DMS 273 treated with DMSO at 0.1 percent for 48 hours (cell line): ENCODE measurements at regions not wholly inside any gene's neighbourhood (a gene's known extent, or its start where the extent isn't known, plus 50 kb on each side); places are given as distances from the start of the nearest gene placed in this dataset.
"Not testable (repeated sequence)": the region's sequence is repeated elsewhere in the genome, so short reads cannot be mapped to it uniquely, and the experiment has no call there.

Source experiments
- DNase-seq: peaks from one replicate; lab custom pipeline; 2025; lab: John Stamatoyannopoulos, UW

DNA sequence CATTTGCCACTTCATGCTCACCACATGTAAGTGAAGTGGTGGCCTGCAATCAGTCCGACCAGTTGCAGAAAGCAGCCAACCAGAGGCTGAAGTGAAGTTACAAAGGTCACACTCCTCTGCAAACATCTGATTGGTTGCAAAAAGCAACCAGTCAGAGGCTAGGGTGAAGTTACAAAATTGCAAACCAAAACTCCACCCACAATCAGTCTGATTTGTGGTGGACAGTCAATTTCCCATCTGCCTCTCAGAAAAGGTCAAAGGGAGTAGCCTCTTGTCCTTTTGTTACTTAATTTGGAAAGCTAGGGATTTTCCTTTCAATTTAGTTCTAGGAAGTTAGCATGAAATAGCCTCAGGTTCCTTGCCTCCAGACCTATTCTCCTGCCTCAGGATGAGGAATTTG is 185.0 kb downstream of the UXS1 start:
- DNase-seq, result no peak

DNA sequence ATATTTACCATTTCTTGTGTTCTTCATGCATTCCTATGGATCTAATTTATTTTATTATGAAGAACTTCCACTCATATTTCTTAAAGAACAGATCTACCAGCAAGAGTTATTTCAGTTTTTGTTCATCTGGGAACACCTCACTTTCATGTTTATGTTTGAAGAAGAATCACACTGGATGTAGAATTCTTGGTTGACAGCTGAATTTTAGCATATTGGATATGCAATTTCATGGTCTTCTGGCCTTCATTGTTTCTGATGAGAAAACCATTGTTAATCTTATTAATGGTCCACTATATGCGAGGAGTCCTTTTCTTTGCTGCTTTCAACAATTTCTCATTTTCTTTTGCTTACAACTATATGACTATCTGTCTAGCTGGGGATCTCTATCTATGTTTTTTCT is 189.2 kb downstream of the UXS1 start:
- DNase-seq, result no peak

DNA sequence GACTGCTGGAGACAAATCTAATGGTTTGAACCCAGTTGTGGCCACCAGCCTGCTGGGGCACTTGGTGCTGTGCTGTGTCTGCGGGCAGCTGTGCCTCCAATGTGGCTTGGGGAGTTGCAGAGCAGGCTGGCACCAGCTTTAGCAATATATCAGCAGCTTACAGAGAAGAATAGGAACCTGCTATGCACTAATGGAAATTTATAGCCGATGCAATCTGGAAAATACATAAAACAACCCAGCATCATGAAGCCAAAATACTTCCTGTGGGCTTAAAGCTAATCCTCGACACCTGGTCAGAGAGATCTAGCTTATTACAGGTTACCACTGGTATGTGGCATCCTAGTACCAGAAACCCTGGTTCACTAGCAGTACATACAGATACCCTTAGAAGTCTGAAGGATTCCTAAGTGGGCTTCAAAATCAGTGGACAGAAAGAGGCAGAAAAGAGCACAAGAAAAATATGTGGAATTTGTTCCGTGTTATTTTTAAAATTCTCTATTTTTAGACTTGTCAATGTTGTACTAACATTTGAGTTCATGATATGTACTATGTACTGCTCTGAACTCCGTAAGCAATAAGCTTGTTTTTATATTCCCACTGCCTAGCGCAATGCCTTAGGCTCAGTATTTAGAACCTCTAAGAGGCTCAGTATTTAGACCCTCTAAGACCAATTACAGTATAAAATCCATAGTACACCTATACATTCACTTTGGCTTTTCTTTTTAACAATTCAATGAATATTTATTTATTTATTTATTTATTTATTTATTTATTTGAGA is 194.7 kb downstream of the UXS1 start:
- DNase-seq, result no peak

DNA sequence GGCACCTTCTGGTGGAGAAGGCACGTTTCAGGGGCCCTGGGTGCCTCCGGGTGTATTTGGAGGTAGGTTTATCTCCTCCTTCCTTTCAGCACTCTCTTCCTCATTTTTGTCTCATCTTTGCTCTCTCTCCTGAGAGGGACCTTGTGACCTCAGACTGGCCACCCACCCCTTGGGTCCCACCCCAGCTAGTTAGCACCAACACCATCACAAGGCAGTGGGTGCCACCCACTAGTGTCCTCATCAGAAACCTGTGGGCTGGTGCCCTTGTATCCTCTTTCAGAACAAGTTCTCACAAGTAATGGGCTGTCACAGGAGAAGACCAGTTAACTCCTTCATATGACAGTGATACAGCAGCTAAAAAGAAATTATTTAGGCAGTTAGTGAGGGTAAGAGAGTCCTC is 196.4 kb downstream of the UXS1 start:
- DNase-seq, result no peak

DNA sequence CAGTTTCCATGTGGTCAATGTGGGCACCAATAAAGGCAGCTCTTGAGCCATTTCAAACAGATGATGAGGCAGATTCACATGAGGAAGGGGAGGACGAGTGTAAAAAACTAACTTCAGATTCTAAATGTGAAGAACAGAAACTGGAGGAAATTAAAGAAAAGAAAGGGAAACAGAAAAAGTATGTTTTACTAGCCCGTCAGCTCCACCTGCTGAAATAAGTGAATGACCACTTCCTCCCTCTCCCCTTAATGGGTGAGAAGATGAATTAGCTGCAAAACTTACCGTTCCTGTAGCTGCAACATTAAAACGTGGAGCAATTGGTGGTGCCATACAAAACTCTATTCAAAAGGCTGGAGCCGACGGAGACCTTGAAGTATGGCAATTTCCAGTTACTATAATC is 203.5 kb downstream of the UXS1 start:
- DNase-seq, result no peak

DNA sequence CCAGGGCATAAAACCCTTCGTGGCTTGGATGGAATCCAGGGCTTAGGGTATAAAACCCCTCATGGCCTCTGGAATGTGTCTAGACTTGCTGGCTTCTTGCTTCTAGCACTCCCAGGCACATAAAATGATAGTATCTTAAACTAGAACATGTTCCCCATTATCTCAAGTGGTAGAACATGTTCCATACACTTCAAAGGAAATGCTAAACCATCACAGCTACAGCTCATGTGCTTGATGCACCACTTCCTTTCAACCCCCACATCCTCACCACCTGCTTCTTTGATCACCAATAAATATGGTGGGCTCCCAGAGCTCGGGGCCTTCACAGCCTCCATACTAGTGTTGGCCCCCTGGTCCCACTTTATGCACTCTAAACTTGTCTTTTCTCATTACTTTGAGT is 204.3 kb downstream of the UXS1 start:
- DNase-seq, result not testable (repeated sequence)

DNA sequence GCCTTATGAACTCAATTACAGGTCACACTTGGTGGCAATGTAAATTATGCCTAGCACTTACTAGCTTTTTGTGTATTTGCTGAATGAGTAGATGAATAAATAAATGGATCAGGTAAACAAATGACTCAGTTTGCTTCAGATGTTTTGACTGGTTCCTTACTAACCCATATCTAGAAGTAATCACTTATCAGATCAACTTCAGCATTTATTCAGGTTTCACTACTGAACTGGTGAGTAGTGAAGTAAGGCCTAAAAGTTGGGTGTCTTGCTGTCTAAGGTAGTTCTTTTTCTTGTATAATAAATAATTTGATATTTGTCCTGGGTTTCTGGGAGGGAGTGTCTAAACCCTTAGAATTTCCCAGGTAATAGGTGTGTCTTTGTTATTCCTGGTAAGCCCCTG is 205.0 kb downstream of the UXS1 start:
- no peak for DNase-seq

DNA sequence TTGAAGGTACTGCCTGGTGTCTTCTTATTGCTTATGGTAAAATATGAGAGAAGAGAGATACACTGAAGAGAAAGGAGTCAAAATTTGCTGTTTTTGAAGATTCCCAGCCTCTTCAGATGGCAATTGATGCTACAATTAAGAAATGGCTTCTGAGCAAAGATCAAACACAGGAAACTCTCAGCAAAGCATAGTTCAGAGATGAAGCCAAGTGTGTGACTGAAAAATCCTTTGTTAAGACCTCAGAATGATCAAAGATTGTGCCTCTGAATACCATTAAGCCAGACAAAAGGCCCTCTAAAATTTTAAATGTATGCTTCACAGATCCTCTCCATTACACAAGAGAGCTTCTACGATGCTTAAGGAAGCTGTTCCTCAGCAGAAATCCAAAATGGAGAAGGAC is 216.3 kb downstream of the UXS1 start:
- no peak for DNase-seq

DNA sequence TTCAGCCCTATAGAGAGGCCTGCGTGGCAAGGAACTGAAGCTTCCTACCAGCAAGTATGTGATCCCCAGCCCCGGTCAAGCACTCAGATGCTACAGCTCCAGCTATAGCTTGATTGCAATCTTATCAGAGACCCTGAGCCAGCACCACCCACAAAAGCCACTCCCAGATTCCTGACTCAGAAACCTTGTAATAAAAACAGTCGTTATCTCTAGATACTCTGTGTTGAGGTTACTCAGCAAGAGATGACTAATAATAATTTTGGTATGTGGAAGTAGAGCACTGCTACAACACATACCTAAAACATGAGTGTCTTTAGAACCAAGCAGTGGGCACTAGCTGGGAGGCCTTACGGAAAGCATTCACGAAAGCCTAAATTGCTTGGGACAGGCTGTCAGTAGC is 216.9 kb downstream of the UXS1 start:
- no peak for DNase-seq

DNA sequence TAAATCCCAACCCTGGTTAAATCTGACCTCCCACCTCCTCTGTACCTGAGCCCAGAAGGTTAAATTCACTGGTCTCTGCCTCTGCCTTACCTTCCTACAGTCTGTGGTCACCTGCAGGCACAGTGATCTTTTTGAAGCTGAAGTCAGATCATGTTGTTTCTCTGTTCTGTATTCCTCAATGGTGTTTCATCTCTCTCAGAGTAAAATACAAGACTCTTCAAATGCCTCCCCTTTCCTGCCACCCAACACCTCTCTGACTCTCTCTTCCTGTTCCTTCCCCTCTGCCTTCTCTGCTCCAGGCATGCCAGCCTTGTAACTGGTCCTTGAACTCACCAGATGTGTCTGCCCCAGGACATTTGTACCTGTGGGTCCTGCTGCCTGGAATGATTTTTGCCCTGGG is 219.3 kb downstream of the UXS1 start:
- DNase-seq, result no peak

DNA sequence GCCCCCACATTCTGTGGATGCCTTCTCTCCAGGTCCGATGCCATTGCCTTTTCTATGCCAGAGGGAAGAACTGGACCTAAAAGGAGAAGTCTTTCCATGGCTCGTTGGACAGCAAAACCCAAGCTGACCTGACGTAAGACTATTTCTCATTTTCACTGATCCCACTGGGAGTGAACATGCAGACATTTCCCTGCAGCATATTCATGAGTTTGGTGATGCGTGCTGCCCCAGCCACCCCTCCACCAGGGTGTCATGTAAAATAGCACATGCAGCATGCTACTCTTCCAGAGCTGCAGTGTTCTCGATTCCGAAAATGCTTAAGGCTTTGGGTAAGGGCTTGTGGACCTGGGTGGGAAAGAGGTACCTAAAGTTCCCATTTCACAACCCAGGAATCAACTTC is 221.2 kb downstream of the UXS1 start:
- DNase-seq, result no peak

DNA sequence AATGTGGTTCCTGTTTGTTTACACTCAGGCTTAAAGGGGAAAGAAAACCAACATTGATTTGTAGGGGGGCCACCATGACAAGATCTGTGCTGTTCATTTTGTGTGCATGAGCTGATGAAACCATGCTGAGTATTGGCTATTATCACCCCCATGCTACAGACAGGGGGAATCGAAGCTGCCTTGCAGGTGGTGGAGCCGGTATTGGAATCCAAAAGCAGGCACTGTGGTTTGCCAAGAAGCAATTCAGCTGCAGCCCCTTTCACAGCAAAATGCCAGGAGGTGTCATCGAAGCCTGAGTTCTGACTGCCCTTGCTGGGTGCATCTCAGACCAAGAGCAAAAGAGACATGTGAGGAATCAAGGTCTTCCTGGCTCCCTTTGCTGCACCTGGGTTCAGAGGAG is 221.9 kb downstream of the UXS1 start:
- no peak for DNase-seq

DNA sequence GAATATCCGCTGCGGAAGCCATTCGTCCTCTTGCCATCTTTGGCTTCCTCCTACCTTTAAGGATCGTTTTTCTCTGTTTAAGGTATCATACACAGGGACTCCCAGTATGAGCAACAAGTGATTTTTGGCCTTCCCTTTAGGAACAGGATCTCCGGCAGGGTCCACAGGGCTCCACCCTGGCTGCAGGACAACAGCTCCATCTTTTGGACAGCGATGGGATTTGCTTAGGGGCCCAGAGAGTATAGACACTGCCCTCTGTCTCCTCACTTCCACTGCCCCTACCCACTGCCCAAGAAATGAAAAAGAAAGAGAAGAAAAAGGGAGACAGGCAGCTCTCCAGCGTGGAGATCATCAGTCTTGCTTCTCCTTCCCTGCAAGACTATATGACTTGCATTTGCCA is 224.5 kb downstream of the UXS1 start:
- no peak for DNase-seq

DNA sequence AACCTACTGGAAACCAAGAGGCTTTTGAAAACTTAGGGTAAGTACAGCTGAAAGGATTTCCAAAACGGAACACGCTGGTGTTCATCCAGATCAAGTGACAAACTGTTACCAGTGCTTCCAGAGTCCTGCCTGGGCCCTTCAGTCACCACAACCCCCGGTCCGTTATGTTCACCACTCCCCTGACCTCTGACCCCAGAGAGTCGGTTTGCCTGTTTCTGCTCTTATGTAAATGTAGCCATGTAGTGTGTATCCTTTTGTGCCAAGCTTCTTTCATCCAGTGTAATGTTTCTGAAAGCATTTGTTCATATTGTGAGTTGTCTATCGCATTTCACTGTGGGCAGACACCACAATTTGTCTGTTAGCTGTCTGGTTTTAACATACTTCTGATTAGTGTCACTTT is 217.5 kb downstream of the NCK2 start:
- DNase-seq, result no peak

DNA sequence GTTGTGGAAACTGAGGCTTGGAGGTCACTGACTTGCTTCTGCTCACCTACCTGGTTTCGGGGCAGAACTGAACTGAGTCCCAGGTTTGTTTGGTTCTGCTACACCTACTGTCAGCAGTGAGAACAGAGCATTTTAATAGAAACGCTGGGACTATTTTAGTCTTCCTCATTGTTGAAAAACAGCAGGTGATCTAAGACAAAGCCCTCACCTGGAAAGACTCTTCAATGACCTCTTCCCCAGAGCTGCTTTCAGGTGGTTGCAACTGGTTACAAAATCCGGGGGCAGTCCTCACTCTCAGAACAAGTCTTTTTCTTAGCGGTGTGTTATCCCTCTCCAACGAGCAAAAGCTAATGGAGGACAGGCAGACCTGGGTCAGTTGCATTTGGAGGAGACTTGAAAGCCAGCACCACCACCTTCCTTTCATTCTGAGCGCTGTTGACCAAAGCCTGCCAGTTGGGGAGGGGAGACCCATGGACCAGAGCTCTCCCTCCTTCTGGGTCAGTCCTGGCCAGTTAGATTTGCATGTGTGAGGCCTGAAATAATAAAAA is 217.0 kb downstream of the NCK2 start:
- no peak for DNase-seq

DNA sequence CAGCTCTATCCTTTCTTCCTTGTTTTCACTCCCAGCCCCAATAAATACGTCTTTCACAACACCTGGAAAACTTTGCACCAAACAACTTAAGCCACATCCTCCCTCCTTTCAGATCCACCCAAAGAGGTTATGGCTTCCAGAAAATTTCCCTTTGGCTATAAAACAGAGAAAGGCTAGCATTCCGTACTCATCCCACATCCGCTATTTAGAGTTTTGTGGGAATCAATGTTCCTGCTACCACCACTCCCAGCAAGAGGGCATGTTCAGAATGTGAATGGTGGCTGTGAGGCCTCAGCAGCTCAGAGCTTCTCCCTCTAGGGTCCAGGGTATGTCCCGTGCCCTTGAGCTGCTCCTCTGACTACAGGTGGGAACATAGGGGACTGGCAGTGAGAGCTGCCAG is 214.6 kb downstream of the NCK2 start:
- DNase-seq, result no peak

DNA sequence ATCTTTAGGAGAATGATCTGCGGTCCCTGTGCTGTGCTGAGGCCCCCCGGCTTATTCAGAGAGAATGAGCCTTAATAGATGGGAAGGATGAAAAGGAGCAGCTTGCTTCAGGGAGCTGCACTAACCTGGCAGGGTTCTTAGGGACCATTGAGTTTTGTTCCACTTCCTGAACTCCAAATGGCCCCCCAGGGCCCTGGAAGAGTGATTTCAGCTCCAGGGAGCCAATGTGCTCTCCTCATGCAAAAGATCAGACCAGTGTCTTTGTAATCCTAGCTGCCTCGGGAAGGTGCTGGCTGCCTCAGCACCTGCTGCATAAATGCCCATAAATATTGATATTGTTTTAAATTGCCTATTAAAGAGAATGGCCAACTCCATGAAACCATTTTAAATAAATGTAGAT is 210.2 kb downstream of the NCK2 start:
- no peak for DNase-seq

DNA sequence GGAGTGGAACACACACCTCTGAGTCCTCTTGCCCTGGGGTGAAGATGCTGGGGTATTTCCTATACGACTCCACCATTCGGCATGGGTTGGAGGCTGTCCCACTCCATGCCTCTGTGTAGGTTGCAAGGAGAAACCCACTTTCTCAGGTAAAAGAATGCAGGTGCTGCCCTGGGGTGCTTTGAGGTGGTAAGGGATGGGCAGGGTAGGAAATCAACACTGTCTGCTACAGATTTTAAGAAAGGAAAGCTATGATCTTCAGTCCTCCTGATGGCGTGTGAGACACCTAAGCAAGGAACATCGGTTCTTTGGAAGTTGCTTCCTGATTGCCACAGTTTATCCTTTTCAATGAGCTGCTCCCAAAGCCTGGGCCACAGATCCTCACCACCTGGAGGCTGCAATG is 209.2 kb downstream of the NCK2 start:
- DNase-seq, result no peak

DNA sequence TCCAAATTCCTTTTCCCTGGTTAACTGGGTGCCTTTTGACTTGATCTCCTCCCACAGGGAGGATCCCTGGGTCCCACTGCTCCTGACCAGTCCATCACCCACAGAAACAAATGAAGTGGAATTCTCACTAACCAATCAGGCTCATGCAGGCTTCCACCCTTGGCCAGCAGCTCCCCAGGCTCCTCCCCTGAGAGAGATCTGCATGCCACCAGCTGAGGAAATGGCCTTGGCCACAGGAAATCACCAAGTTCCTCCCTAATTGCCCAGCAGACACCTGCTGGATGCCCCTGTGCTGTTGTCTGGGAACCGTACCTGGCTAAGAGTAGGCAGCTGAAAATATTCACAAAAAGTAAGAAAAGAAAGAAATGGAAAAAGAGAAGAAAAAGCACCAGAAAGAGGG is 207.4 kb downstream of the NCK2 start:
- DNase-seq, result no peak

DNA sequence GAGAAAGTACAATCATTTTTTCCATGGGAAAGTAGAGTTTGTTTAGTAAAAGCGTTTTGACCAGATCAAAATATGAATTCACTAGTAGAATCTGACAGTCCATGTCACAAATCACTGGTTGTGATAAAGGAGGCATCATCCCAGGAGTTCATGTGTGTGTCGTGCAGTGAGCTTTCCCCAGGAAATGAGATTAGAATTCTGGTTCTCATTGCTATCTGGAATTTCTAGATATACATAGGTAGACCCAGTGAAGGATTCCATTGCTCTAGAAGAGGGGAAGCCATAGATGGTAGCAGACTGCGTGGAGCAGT is 206.6 kb downstream of the NCK2 start:
- no peak for DNase-seq

DNA sequence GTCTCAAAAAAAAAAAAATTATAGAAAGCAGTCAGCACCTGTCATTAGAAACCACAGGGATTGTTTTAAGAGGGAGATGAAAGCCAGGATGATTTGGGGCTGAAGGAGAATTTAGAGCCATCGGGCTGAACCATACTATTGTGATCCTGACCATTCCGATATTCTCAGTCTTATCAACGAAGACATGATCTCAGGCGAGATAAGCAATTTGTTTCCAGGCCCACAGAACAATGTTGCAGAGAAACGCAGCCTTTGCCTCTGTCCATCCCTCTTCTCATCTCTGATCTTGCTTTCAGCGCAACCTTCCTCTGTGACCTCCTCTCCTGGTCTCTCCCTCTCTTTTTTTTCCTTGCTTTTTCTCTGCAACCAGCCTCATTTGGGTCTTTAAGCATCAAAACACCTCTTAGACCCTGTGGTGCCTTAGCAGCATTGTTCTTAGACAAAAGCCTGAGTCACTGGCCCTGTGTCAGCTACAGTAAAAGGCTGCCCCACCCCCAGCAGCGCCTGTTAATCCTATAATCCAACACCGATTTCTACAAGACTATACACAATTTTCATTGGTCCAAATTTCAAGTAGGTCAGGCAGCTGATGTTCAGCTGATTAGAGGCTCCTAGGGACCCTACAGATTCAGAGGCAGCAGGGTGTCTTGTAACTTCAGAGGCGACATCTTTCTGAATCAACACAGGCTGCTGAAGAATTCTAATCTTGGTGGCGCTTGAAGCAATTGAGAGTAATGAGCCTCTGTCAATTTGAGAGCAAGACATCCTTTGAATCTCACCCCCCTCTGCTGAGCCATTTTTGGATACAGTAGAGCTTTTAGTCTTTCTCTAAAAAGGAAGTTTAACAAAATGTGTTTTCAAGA is 206.0 kb downstream of the NCK2 start:
- DNase-seq, result no peak

DNA sequence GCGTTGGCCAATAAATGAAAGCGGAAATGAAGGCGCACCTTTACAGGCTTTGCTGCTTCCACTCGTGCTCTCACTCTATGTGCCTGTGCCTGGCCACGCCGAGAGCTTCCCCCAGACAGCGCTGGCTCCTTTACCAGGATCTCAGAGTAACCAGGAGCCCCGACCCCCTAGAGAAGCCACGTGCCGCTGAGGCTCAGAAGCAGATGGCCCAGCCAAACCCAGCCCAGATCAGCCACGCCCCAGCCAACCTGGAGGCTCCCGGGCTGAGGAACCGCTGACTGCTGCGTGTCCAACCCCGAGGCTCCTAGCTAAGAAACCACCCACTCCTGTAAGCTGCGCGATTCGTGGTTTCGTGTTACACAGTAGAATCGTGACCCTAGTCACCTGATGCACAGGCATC is 199.3 kb downstream of the NCK2 start:
- DNase-seq, result no peak
